ENCODE measurements at regions not wholly inside any gene's neighbourhood (a gene's known extent, or its start where the extent isn't known, plus 50 kb on each side); places are given as distances from the start of the nearest gene placed in this dataset.

- Histone ChIP-seq H3K23me2 (ENCODE audit: low read depth, low read length) (no peaks in the 10 kb centered on the region), H4K8ac (ENCODE audit: extremely low read depth, insufficient read depth, low read length) (no peak overlapping the region), H2BK5ac (ENCODE audit: low read depth, low read length) (no peak overlapping the region), H2BK12ac (ENCODE audit: low read depth, low read length) (no peak overlapping the region), H3K27ac (ENCODE audit: low read depth, low read length) (no peak overlapping the region), H4K91ac (replicated peaks; ENCODE audit: insufficient read length, low read length) (no peak overlapping the region), H4K5ac (ENCODE audit: insufficient read length, low read depth, low read length) (no peak overlapping the region), H3K56ac (replicated peaks; ENCODE audit: insufficient read length, low read depth, low read length) (no peak overlapping the region), H2AFZ (ENCODE audit: low read length) (no peak overlapping the region), H3K79me1 (ENCODE audit: low read depth, low read length) (no peaks in the 10 kb centered on the region), H3K27me3 (replicated peaks in 1 of 4; ENCODE audit: control insufficient read depth in 3 of 4, extremely low read depth in 1 of 4, insufficient read depth in 3 of 4, low read length in 3 of 4) (no peaks in the 10 kb centered on the region; a peak in 1 of 7 replicates), H3K23ac (ENCODE audit: insufficient read length) (no peak overlapping the region), H3K4me1 (replicated peaks in 1 of 4; ENCODE audit: control insufficient read depth in 3 of 4, insufficient read depth in 4 of 4, low read length in 3 of 4) (no peaks in the 10 kb centered on the region), H3K9me3 (ENCODE audit: insufficient read depth in 2 of 2, low read depth in 1 of 2, low read length in 1 of 2) (no peaks in the 10 kb centered on the region), H3K4me3 (ENCODE audit: extremely low read depth in 1 of 4, insufficient read depth in 2 of 4, low read depth in 3 of 4, low read length in 4 of 4) (no peak overlapping the region), H3K4ac (replicated peaks; ENCODE audit: insufficient read length, low read depth, low read length) (no peak overlapping the region), H2AK5ac (ENCODE audit: low read depth, low read length) (no peak overlapping the region), H3K36me3 (ENCODE audit: control insufficient read depth in 2 of 4, insufficient read depth in 4 of 4, low read length in 3 of 4) (no peaks in the 10 kb centered on the region), H3K18ac (ENCODE audit: extremely low read depth, low read length) (no peak overlapping the region), H4K20me1 (replicated peaks in 1 of 2; ENCODE audit: control insufficient read depth in 1 of 2, insufficient read depth in 2 of 2, low read length in 2 of 2) (no peaks in the 10 kb centered on the region), H3K9ac (replicated peaks in 1 of 4; ENCODE audit: extremely low read depth in 1 of 4, low read depth in 3 of 4, low read length in 3 of 4) (no peak overlapping the region), H3K4me2 (ENCODE audit: insufficient read depth in 1 of 2, low read depth in 2 of 2, low read length in 2 of 2) (no peak overlapping the region), H3K79me2 (ENCODE audit: control insufficient read depth in 1 of 2, insufficient read depth in 2 of 2, low read length in 2 of 2) (no peaks in the 10 kb centered on the region), H3K14ac (ENCODE audit: insufficient read length) (no peak overlapping the region), H2BK20ac (ENCODE audit: low read length) (no peak overlapping the region), H2BK15ac (ENCODE audit: low read length) (no peak overlapping the region), H2BK120ac (replicated peaks; ENCODE audit: low read depth, low read length) (no peak overlapping the region)
- ChIA-PET POLR2A (ENCODE audit: partially characterized antibody) (no interaction called here), CTCF (ENCODE audit: partially characterized antibody) (no interaction called here)
- DNase-seq (ENCODE audit: low read depth in 1 of 2, low spot score in 2 of 2) (no peak), FAIRE-seq (no peak)
- TF ChIP-seq PHF8 (conservative IDR thresholded peaks at IDR 0.05; ENCODE audit: low read depth, low read length) (no peak), ATF2 (IDR thresholded peaks at IDR 0.05; ENCODE audit: low read length) (no peak), SIN3A (conservative IDR thresholded peaks at IDR 0.05 in 1 of 2, IDR thresholded peaks at IDR 0.05 in 1 of 2; ENCODE audit: low read depth in 1 of 2, low read length in 2 of 2) (no peak), SP4 (IDR thresholded peaks at IDR 0.05; ENCODE audit: low read length) (no peak), KDM4A (IDR thresholded peaks at IDR 0.05; ENCODE audit: low read depth, low read length, severe bottlenecking) (no peak), FOSL1 (IDR thresholded peaks at IDR 0.05; ENCODE audit: insufficient read depth, low read depth, low read length) (no peak), JUND (IDR thresholded peaks at IDR 0.05; ENCODE audit: low read length) (no peak), RAD21 (IDR thresholded peaks at IDR 0.05 in 1 of 2, conservative IDR thresholded peaks at IDR 0.05 in 1 of 2; ENCODE audit: low read depth in 2 of 2, low read length in 2 of 2) (no peak), BRCA1 (IDR thresholded peaks at IDR 0.05; ENCODE audit: low read depth, low read length) (no peak), BACH1 (IDR thresholded peaks at IDR 0.05; ENCODE audit: low read length) (no peak), ZNF274 (IDR thresholded peaks at IDR 0.05; ENCODE audit: borderline replicate concordance, extremely low read depth, low read length) (no peak), RFX5 (IDR thresholded peaks at IDR 0.05; ENCODE audit: borderline replicate concordance, low read depth, low read length) (no peak), RBBP5 (IDR thresholded peaks at IDR 0.05; ENCODE audit: borderline replicate concordance, low read depth, low read length) (no peak), MAX (IDR thresholded peaks at IDR 0.05) (no peak)
Measured at GRCh38 chr12:115255257-115255656, 571.3 kb upstream of the TBX3 start.

Measured in H1 (cell line).